C4-2B (cell line): ENCODE measurements at regions not wholly inside any gene's neighbourhood (a gene's known extent, or its start where the extent isn't known, plus 50 kb on each side); places are given as distances from the start of the nearest gene placed in this dataset.

Experiments used
- H3K27ac ChIP-seq: fragments of 450-650 bp; 2 replicates; pipeline ENCODE4 v1.5.1; 2017
- ZFX ChIP-seq: fragments of 450-650 bp; IDR thresholded peaks from 2 replicates; pipeline ENCODE4 v1.6.1; 2017
- TF ChIP-seq, protein P1 (sequence below): fragments of 450-650 bp; conservative IDR thresholded peaks from 2 replicates; pipeline ENCODE4 v1.5.1; 2017; ENCODE audit warnings: mild to moderate bottlenecking

GRCh38 chr2:64369706-64370105 lies 84.3 kb upstream of the LGALSL start:
- TF ChIP-seq ZFX: no peak
- TF ChIP-seq, protein P1, sequence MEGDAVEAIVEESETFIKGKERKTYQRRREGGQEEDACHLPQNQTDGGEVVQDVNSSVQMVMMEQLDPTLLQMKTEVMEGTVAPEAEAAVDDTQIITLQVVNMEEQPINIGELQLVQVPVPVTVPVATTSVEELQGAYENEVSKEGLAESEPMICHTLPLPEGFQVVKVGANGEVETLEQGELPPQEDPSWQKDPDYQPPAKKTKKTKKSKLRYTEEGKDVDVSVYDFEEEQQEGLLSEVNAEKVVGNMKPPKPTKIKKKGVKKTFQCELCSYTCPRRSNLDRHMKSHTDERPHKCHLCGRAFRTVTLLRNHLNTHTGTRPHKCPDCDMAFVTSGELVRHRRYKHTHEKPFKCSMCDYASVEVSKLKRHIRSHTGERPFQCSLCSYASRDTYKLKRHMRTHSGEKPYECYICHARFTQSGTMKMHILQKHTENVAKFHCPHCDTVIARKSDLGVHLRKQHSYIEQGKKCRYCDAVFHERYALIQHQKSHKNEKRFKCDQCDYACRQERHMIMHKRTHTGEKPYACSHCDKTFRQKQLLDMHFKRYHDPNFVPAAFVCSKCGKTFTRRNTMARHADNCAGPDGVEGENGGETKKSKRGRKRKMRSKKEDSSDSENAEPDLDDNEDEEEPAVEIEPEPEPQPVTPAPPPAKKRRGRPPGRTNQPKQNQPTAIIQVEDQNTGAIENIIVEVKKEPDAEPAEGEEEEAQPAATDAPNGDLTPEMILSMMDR: no peak
- H3K27ac ChIP-seq: peak overlapping the region; percentile 13; the same call in 1 of the 2 replicates

- no peak for TF ChIP-seq ZFX
- TF ChIP-seq, protein P1: no peak
These were observed 82.2 kb upstream of the LGALSL start for GRCh38 chr2:64371727-64372126.

DNA sequence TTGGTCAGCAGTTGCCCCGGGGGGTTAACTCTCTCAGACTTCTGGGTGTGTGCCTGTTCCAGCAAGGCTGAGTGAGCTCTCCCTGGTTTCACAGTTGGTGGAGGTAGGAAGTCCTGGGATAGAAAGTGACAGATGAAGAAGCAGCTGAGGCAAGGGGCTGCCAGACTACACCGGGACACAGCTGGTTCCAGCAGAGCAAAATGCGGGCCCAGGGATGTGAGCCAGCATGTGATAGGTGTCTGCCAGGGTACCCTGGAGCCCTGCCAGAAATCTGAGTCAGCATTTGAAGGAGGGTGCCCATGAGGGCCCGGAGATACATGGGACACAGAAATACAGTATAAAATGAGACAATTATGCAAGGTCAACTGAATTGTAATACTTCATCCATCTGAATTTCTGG lies 79.3 kb upstream of the LGALSL start:
- TF ChIP-seq, protein P1: no peak
- TF ChIP-seq ZFX: no peak
- no peak overlapping the region for H3K27ac ChIP-seq

More at GRCh38 chr2:64371727-64372126, 82.2 kb upstream of the LGALSL start:
- H3K27ac ChIP-seq: no peak overlapping the region

- TF ChIP-seq, protein P1: no peak
These were observed 77.0 kb upstream of the LGALSL start for GRCh38 chr2:64376926-64377325.

DNA sequence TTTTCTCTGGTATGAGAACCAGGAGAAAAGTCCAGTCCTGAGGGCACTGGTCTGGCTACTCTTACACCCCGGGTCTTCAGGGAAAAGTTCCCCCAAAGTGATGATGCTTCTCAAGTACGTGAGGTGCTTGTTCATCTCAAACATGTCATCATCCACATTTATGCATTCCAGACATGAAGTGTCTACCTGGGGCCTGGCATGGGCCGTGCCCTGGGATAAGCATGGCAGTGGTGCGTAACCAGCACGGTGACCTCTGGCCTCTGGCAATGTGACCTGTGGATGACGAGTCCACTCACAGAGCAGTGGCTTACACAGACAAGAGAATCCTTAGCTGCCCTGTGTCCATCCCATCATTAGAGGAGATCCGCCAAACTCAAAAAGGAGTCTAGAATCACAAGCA lies 74.8 kb upstream of the LGALSL start:
- no peak for TF ChIP-seq ZFX
- TF ChIP-seq, protein P1: no peak
- no peak overlapping the region for H3K27ac ChIP-seq

More at GRCh38 chr2:64376926-64377325, 77.0 kb upstream of the LGALSL start:
- no peak overlapping the region for H3K27ac ChIP-seq

DNA sequence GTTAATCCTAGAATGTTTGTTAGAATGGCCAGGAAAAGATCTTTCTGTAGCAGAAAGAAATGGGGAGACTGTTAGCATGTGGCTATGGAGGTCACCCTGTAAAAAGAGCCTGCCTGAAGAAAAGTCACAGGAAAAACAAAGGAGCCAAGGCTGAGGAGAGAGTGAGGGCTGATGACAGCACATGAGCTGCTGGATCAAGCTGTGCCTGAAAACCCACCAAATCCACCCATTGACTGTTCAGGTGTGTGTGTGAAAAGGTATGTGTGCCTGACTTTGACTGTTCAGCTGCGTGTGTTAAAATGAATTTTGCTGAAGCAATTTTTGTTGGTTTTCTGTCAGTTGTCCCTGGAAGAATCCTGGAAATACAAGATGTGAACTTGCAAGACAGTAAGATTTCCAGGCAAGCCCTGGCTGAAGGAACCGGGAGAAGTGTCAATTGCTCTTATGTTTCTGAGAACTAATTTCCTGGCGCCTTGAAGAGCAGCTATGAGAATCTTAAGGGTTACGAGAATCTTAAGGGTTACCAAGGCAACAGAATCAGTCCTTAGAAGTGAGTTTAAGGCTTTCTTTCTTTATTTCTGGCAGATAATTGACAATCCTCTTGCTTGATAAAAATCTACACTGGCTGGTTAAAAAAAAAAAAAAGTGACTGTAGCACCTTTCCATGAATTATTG lies 73.0 kb upstream of the LGALSL start:
- H3K27ac ChIP-seq: no peak overlapping the region
- TF ChIP-seq, protein P1: no peak
- TF ChIP-seq ZFX: no peak

- no peak for TF ChIP-seq ZFX
- TF ChIP-seq, protein P1: no peak
- no peak overlapping the region for H3K27ac ChIP-seq
These were observed 70.9 kb upstream of the LGALSL start for GRCh38 chr2:64383016-64383591.
